Spleen (tissue), 7 donors: ENCODE measurements at regions not wholly inside any gene's neighbourhood (a gene's known extent, or its start where the extent isn't known, plus 50 kb on each side); places are given as distances from the start of the nearest gene placed in this dataset.

Source experiments
- CTCF ChIP-seq, 11 experiments: fragments of 200-600 bp in 7 of 11; fragments of 450-650 bp in 4 of 11; sonication (generic) in 4 of 11; IDR thresholded peaks in 8 of 11; conservative IDR thresholded peaks in 3 of 11; 1 replicate in 7 of 11; 2 replicates in 4 of 11; pipeline versions ENCODE4 v1.4.0 to v1.8.0; 2016 to 2021; ENCODE audit warnings: antibody characterized with exemption in 11 of 11, inconsistent platforms in 4 of 11, mild to moderate bottlenecking in 1 of 11
- POLR2A ChIP-seq, 3 donors: fragments of 450-650 bp; IDR thresholded peaks; one replicate each; pipeline ENCODE4 v1.5.1; 2017; ENCODE audit warnings: antibody characterized with exemption in 3 of 3, mild to moderate bottlenecking in 1 of 3
- POLR2AphosphoS5 ChIP-seq, 3 donors: sonication (generic); formaldehyde crosslinking; IDR thresholded peaks; one replicate each; pipeline ENCODE4 v1.5.1; 2017; ENCODE audit warnings: antibody characterized with exemption in 3 of 3
- donor health status: DM: no; HTN: no; CAD: no; lungs with moderate emphysema.
- donor health status: DM: no; HTN: no; CAD: no.
- donor health status: DM: no; HTN: no; CAD: no.

GRCh38 chr14:48129472-48129871 is 454.1 kb upstream of the MDGA2 start:
- TF ChIP-seq CTCF (IDR thresholded peaks at IDR 0.05 in 8 of 11, conservative IDR thresholded peaks at IDR 0.05 in 3 of 11) (no peak), POLR2A (IDR thresholded peaks at IDR 0.05) (no peak), POLR2AphosphoS5 (IDR thresholded peaks at IDR 0.05) (no peak)
